ENCODE measurements at regions not wholly inside any gene's neighbourhood (a gene's known extent, or its start where the extent isn't known, plus 50 kb on each side); places are given as distances from the start of the nearest gene placed in this dataset.

DNA sequence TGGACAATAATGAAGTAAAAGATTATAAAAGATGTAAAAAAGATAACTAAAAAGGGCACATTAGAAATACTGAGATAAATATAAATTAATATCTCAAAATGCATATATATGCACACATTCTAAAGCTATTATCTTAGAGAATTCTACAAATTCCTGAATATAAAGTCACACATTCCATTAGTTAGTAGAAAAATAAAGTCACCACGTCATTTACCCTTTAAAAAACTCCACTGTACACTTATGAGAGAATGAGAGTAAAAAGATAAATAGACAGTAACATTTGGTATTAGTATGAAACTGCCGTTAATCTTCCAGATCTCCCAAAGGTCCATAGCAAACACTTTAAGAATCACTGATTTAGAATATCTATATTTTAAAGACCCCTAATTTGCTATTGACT lies 67.2 kb upstream of the IL15 start:
- no peak overlapping the region for H3K4me3 ChIP-seq (ENCODE audit: low read length)
- no peaks in the 10 kb centered on the region for H3K36me3 ChIP-seq (ENCODE audit: control insufficient read depth, low read length)
- no peaks in the 10 kb centered on the region for H3K4me1 ChIP-seq (ENCODE audit: control insufficient read depth, low read length)
- no peaks in the 10 kb centered on the region for H3K79me2 ChIP-seq (ENCODE audit: control insufficient read depth, low read length)
- no peaks in the 10 kb centered on the region for H4K20me1 ChIP-seq (ENCODE audit: control insufficient read depth, insufficient read depth, low read depth, low read length)
- H3K27me3 ChIP-seq (ENCODE audit: control insufficient read depth, low read length), result no peaks in the 10 kb centered on the region
- no peak overlapping the region for H3K27ac ChIP-seq (ENCODE audit: low read depth, low read length)
- no peaks in the 10 kb centered on the region for H3F3A ChIP-seq (ENCODE audit: control insufficient read depth, insufficient read depth)
- no peak overlapping the region for H3K4me2 ChIP-seq (ENCODE audit: low read length)
- H3K9me3 ChIP-seq (ENCODE audit: control insufficient read depth, insufficient read depth, low read length), result no peaks in the 10 kb centered on the region
- no peaks in the 10 kb centered on the region for H3K9me2 ChIP-seq (replicated peaks; ENCODE audit: control insufficient read depth, low read length)
- TF ChIP-seq, protein P1, sequence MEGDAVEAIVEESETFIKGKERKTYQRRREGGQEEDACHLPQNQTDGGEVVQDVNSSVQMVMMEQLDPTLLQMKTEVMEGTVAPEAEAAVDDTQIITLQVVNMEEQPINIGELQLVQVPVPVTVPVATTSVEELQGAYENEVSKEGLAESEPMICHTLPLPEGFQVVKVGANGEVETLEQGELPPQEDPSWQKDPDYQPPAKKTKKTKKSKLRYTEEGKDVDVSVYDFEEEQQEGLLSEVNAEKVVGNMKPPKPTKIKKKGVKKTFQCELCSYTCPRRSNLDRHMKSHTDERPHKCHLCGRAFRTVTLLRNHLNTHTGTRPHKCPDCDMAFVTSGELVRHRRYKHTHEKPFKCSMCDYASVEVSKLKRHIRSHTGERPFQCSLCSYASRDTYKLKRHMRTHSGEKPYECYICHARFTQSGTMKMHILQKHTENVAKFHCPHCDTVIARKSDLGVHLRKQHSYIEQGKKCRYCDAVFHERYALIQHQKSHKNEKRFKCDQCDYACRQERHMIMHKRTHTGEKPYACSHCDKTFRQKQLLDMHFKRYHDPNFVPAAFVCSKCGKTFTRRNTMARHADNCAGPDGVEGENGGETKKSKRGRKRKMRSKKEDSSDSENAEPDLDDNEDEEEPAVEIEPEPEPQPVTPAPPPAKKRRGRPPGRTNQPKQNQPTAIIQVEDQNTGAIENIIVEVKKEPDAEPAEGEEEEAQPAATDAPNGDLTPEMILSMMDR (IDR thresholded peaks at IDR 0.05; ENCODE audit: low read depth, low read length, poor library complexity, severe bottlenecking), result no peak
- no peak for TF ChIP-seq EZH2phosphoT487 (IDR thresholded peaks at IDR 0.05; ENCODE audit: borderline replicate concordance, low read length)

DNA sequence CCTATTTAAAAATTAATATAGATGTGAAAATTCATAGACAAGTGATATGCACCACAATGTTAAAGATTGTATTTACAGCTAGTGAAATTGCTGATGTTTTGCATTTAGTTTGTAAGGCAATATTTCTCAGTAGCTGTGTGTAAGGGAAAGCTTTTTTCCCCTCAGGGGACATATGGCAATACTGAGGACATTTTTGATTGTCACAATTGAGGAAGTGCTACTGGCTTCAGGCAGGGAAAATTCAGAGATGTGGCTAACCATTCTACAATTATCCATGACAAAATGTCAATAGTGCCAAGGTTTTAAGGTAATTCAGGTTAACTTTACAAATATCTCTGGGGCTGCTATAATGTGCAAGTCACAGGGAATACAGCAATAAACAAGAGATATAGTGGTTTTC lies 66.1 kb upstream of the IL15 start:
- Histone ChIP-seq H3K36me3 (ENCODE audit: control insufficient read depth, low read length) (no peaks in the 10 kb centered on the region), H3K4me3 (ENCODE audit: low read length) (no peak overlapping the region), H3K9me3 (ENCODE audit: control insufficient read depth, insufficient read depth, low read length) (no peaks in the 10 kb centered on the region), H3F3A (ENCODE audit: control insufficient read depth, insufficient read depth) (no peaks in the 10 kb centered on the region), H3K9me2 (replicated peaks; ENCODE audit: control insufficient read depth, low read length) (no peaks in the 10 kb centered on the region), H3K27me3 (ENCODE audit: control insufficient read depth, low read length) (no peaks in the 10 kb centered on the region), H4K20me1 (ENCODE audit: control insufficient read depth, insufficient read depth, low read depth, low read length) (no peaks in the 10 kb centered on the region), H3K4me2 (ENCODE audit: low read length) (no peak overlapping the region), H3K27ac (ENCODE audit: low read depth, low read length) (no peak overlapping the region), H3K4me1 (ENCODE audit: control insufficient read depth, low read length) (no peaks in the 10 kb centered on the region), H3K79me2 (ENCODE audit: control insufficient read depth, low read length) (no peaks in the 10 kb centered on the region)
- no peak for TF ChIP-seq EZH2phosphoT487 (IDR thresholded peaks at IDR 0.05; ENCODE audit: borderline replicate concordance, low read length)
- TF ChIP-seq, protein P1 (IDR thresholded peaks at IDR 0.05; ENCODE audit: low read depth, low read length, poor library complexity, severe bottlenecking), result no peak

DNA sequence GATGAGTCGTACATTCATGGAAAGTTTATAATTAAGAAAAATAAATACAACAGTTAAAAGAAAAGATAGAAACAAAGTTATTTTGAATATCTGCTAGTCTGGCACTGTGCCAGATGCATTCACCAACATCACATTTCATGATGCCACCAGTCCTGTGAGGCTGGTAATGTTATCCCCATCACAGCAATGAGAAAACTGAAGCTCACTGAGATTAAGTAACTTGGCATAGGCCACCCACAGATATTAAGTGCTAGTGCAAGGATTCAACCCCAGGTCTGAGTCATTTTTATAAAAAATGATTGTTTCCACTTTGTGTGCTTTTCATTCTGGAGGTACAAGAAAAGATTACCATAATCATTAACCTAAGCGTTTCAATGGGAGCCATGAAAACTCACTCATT lies 65.0 kb upstream of the IL15 start:
- Histone ChIP-seq H3K27ac (ENCODE audit: low read depth, low read length) (no peak overlapping the region), H4K20me1 (ENCODE audit: control insufficient read depth, insufficient read depth, low read depth, low read length) (no peaks in the 10 kb centered on the region), H3K27me3 (ENCODE audit: control insufficient read depth, low read length) (no peaks in the 10 kb centered on the region), H3F3A (ENCODE audit: control insufficient read depth, insufficient read depth) (no peaks in the 10 kb centered on the region), H3K79me2 (ENCODE audit: control insufficient read depth, low read length) (no peaks in the 10 kb centered on the region), H3K4me3 (ENCODE audit: low read length) (no peak overlapping the region), H3K9me3 (ENCODE audit: control insufficient read depth, insufficient read depth, low read length) (no peaks in the 10 kb centered on the region), H3K4me2 (ENCODE audit: low read length) (no peak overlapping the region), H3K4me1 (ENCODE audit: control insufficient read depth, low read length) (no peaks in the 10 kb centered on the region), H3K36me3 (ENCODE audit: control insufficient read depth, low read length) (no peaks in the 10 kb centered on the region), H3K9me2 (replicated peaks; ENCODE audit: control insufficient read depth, low read length) (no peaks in the 10 kb centered on the region)
- no peak for TF ChIP-seq EZH2phosphoT487 (IDR thresholded peaks at IDR 0.05; ENCODE audit: borderline replicate concordance, low read length)
- TF ChIP-seq, protein P1 (IDR thresholded peaks at IDR 0.05; ENCODE audit: low read depth, low read length, poor library complexity, severe bottlenecking), result no peak

DNA sequence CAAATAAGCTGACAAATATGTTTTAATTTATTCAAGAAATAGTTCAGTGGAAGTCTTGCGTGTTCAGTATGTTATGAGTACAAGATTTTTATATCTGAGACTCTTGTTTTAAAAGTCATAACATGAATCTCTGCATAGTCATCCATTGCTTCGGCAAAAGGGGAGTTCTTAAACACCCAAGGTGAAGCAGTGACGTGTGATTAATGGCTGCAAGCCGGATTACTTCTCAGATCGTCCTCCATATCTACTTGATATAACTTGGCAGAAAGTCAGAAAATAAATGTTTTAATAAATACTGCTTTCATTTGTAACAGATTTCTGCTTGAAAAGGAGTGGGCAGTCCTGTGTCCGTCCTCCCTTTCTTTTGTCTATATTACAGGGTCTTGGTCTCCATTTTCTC lies 64.6 kb upstream of the IL15 start:
- Histone ChIP-seq H3K9me3 (ENCODE audit: control insufficient read depth, insufficient read depth, low read length) (no peaks in the 10 kb centered on the region), H4K20me1 (ENCODE audit: control insufficient read depth, insufficient read depth, low read depth, low read length) (no peaks in the 10 kb centered on the region), H3K27ac (ENCODE audit: low read depth, low read length) (no peak overlapping the region), H3F3A (ENCODE audit: control insufficient read depth, insufficient read depth) (no peaks in the 10 kb centered on the region), H3K4me2 (ENCODE audit: low read length) (no peak overlapping the region), H3K9me2 (replicated peaks; ENCODE audit: control insufficient read depth, low read length) (no peaks in the 10 kb centered on the region), H3K4me3 (ENCODE audit: low read length) (no peak overlapping the region), H3K36me3 (ENCODE audit: control insufficient read depth, low read length) (no peaks in the 10 kb centered on the region), H3K79me2 (ENCODE audit: control insufficient read depth, low read length) (no peaks in the 10 kb centered on the region), H3K27me3 (ENCODE audit: control insufficient read depth, low read length) (no peaks in the 10 kb centered on the region), H3K4me1 (ENCODE audit: control insufficient read depth, low read length) (no peaks in the 10 kb centered on the region)
- no peak for TF ChIP-seq EZH2phosphoT487 (IDR thresholded peaks at IDR 0.05; ENCODE audit: borderline replicate concordance, low read length)
- TF ChIP-seq, protein P1 (IDR thresholded peaks at IDR 0.05; ENCODE audit: low read depth, low read length, poor library complexity, severe bottlenecking), result no peak
